ENCODE measurements at regions not wholly inside any gene's neighbourhood (a gene's known extent, or its start where the extent isn't known, plus 50 kb on each side); places are given as distances from the start of the nearest gene placed in this dataset.
"Not testable (repeated sequence)": the region's sequence is repeated elsewhere in the genome, so short reads cannot be mapped to it uniquely, and the experiment has no call there.

GRCh38 chr2:171266102-171266501 lies 105.4 kb upstream of the TLK1 start:
- peaks cover 0 to under 1% (median 0%) of the 10 kb centered on the region in 12 donors for H3K4me1 ChIP-seq
- WGBS, 4 donors, result 72 to 76% (median 76%) methylated on average over 6 of the region's 6 CpGs
- DNase-seq (no peak), ATAC-seq (no peak)
- H3K27ac ChIP-seq, result no peak overlapping the region
- no peak overlapping the region for H3K4me3 ChIP-seq
- H3K27me3 ChIP-seq, result no peaks in the 10 kb centered on the region
- no peaks in the 10 kb centered on the region for H3K9me3 ChIP-seq
- intact Hi-C loops (cut with DNase I), result no loop called here
- TF ChIP-seq, protein P1, sequence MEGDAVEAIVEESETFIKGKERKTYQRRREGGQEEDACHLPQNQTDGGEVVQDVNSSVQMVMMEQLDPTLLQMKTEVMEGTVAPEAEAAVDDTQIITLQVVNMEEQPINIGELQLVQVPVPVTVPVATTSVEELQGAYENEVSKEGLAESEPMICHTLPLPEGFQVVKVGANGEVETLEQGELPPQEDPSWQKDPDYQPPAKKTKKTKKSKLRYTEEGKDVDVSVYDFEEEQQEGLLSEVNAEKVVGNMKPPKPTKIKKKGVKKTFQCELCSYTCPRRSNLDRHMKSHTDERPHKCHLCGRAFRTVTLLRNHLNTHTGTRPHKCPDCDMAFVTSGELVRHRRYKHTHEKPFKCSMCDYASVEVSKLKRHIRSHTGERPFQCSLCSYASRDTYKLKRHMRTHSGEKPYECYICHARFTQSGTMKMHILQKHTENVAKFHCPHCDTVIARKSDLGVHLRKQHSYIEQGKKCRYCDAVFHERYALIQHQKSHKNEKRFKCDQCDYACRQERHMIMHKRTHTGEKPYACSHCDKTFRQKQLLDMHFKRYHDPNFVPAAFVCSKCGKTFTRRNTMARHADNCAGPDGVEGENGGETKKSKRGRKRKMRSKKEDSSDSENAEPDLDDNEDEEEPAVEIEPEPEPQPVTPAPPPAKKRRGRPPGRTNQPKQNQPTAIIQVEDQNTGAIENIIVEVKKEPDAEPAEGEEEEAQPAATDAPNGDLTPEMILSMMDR (IDR thresholded peaks at IDR 0.05), result no peak
- TF ChIP-seq POLR2A (IDR thresholded peaks at IDR 0.05), result no peak
- no peaks in the 10 kb centered on the region for H3K36me3 ChIP-seq

DNA sequence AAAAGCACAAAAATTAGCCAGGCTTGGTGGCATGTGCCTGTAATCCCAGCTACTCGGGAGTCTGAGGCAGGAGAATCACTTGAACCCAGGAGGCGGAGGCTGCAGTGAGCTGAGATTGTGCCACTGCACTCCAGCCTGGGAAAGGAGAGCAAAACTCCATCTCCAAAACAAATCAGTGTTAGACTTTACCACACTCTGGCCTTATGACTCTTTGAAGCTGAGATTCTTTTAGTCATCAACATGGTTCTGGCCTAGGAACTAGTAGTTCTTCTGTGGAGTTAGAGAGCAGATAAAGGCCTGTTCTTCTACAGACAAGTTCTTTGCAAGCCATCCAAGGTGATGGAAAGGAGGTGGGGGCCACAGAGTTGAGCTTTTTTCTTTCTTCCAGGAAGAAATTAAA lies 100.8 kb upstream of the TLK1 start:
- DNase-seq; H3K27me3 ChIP-seq; ATAC-seq; H3K9me3 ChIP-seq; H3K4me3 ChIP-seq; H3K27ac ChIP-seq; H3K36me3 ChIP-seq; intact Hi-C loops (cut with DNase I); H3K4me1 ChIP-seq: not testable (repeated sequence)
- 93 to 100% (median 93%) methylated on average over 2 of the region's 2 CpGs for WGBS, 4 donors

DNA sequence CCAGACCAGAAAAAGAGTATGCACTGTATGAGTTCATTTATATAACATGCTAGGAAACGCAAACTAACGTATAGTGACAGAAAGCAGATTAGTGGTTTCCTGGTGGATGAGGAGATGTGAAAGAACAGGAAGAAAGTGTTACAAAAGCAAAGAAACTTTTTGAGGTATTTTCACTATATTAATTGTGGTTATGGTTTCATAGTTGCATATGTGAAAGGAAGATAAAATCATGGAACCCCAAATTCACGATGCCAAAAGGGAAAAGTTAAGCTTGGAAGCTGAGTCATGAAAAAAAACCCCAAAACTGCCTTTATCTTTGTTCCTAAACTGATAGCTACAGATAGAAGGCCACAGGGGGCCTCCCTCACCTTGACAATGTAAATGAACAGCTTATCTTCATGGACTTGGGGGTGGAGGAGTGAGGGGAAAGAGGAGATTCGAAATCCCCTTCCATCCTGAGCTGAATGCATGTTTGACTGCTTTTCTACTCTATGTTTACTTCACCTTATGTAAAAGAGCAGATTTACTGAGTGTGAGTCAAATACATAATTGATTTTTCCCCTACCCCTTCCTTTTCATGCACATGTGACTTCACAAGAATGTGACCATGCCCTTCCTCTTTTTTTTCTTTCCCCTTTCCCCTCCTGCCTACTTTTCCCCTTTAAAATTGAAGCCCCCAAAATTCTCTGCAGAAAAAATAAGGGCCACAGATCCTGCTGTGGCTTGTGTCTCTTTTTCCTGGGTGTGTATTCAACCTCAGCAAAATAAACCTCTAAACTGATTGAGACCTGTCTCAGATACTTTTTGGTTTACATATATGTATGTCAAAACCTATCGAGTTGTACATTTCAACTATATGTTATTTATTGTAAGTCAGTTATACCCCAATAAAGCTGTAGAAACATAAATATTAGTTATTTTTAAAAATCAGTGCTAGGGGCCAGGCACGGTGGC lies 100.1 kb upstream of the TLK1 start:
- Histone ChIP-seq H3K27me3 (no peaks in the 10 kb centered on the region), H3K4me1 (peaks cover 0 to 10% (median 0%) of the 10 kb centered on the region in 12 donors), H3K36me3 (no peaks in the 10 kb centered on the region), H3K4me3 (no peak overlapping the region), H3K27ac (peak overlapping the region in 1 of 12 donors; percentile 18), H3K9me3 (peaks cover 0 to 2% (median 0%) of the 10 kb centered on the region in 12 donors)
- TF ChIP-seq, protein P1 (IDR thresholded peaks at IDR 0.05), result no peak
- TF ChIP-seq POLR2A (IDR thresholded peaks at IDR 0.05), result no peak
- 57 to 64% (median 60%) methylated on average over 6 of the region's 6 CpGs for WGBS, 4 donors
- ATAC-seq (no peak), DNase-seq (no peak)
- intact Hi-C loops (cut with DNase I), result no loop called here

GRCh38 chr2:171254666-171255065 lies 94.0 kb upstream of the TLK1 start:
- intact Hi-C loops (cut with DNase I), result no loop called here

More at GRCh38 chr2:171254666-171255065, 94.0 kb upstream of the TLK1 start:
- Histone ChIP-seq H3K4me3 (no peak overlapping the region), H3K27me3 (no peaks in the 10 kb centered on the region), H3K9me3 (peaks cover 0 to 13% (median 2%) of the 10 kb centered on the region in 12 donors), H3K36me3 (no peaks in the 10 kb centered on the region), H3K27ac (peak overlapping the region in 1 of 12 donors; percentile 33), H3K4me1 (no peaks in the 10 kb centered on the region)
- TF ChIP-seq POLR2A (IDR thresholded peaks at IDR 0.05), result no peak
- TF ChIP-seq, protein P1 (IDR thresholded peaks at IDR 0.05), result no peak
- ATAC-seq, result no peak
- DNase-seq, result no peak
